ENCODE measurements at regions not wholly inside any gene's neighbourhood (a gene's known extent, or its start where the extent isn't known, plus 50 kb on each side); places are given as distances from the start of the nearest gene placed in this dataset.

- TF ChIP-seq EZH2phosphoT487 (IDR thresholded peaks at IDR 0.05; ENCODE audit: borderline replicate concordance, low read length) (no peak), CTCF (conservative IDR thresholded peaks at IDR 0.05; ENCODE audit: low read depth, low read length) (no peak), EZH2 (IDR thresholded peaks at IDR 0.05; ENCODE audit: low read length, unreplicated experiment) (no peak)
- no peaks in the 10 kb centered on the region for H3K4me1 ChIP-seq (ENCODE audit: insufficient read depth, low read length)
- no TSS peak for BruUV-seq (replicated peaks)
- no peak overlapping the region for H2AFZ ChIP-seq (ENCODE audit: low read length)
- no peaks in the 10 kb centered on the region for H3K79me2 ChIP-seq (ENCODE audit: low read length)
- no peak overlapping the region for H3K9ac ChIP-seq (ENCODE audit: low read length)
- H3K36me3 ChIP-seq (ENCODE audit: low read depth, low read length) = no peaks in the 10 kb centered on the region
- no peak overlapping the region for H3K4me2 ChIP-seq (ENCODE audit: low read length)
- no peaks in the 10 kb centered on the region for H3K9me3 ChIP-seq (ENCODE audit: low read length)
- POLR2A ChIA-PET (ENCODE audit: unreplicated experiment) = no interaction called here
- no peak overlapping the region for H3K4me3 ChIP-seq (ENCODE audit: low read length)
- no peaks in the 10 kb centered on the region for H3K27me3 ChIP-seq (ENCODE audit: low read length)
- CTCF ChIA-PET = no interaction called here
- H3K27ac ChIP-seq (ENCODE audit: low read length) = no peak overlapping the region
- H3K9me2 ChIP-seq (replicated peaks; ENCODE audit: low read length) = no peaks in the 10 kb centered on the region
- no peak for ATAC-seq
- intact Hi-C loops (cut with micrococcal nuclease) = no loop called here
- no peaks in the 10 kb centered on the region for H4K20me1 ChIP-seq (ENCODE audit: low read length)
- no peaks in the 10 kb centered on the region for H3F3A ChIP-seq (ENCODE audit: low read length, unreplicated experiment)
- no peak for DNase-seq
These were observed 234.3 kb upstream of the TRPC4 start for GRCh38 chr13:38103851-38104250.

GRCh38 chr13:38099751-38100150 is 230.2 kb upstream of the TRPC4 start:
- no peak for TF ChIP-seq EZH2 (IDR thresholded peaks at IDR 0.05; ENCODE audit: low read length, unreplicated experiment)
- no peak for TF ChIP-seq EZH2phosphoT487 (IDR thresholded peaks at IDR 0.05; ENCODE audit: borderline replicate concordance, low read length)
- no peak for TF ChIP-seq CTCF (conservative IDR thresholded peaks at IDR 0.05; ENCODE audit: low read depth, low read length)
- ATAC-seq (no peak), DNase-seq (no peak)
- Histone ChIP-seq H3K9me3 (ENCODE audit: low read length) (no peaks in the 10 kb centered on the region), H3K27ac (ENCODE audit: low read length) (no peak overlapping the region), H3K79me2 (ENCODE audit: low read length) (no peaks in the 10 kb centered on the region), H3K9ac (ENCODE audit: low read length) (no peak overlapping the region), H3K4me1 (ENCODE audit: insufficient read depth, low read length) (no peaks in the 10 kb centered on the region), H3F3A (ENCODE audit: low read length, unreplicated experiment) (no peaks in the 10 kb centered on the region), H4K20me1 (ENCODE audit: low read length) (no peaks in the 10 kb centered on the region), H3K9me2 (replicated peaks; ENCODE audit: low read length) (no peaks in the 10 kb centered on the region), H3K36me3 (ENCODE audit: low read depth, low read length) (no peaks in the 10 kb centered on the region), H3K4me3 (ENCODE audit: low read length) (no peak overlapping the region), H2AFZ (ENCODE audit: low read length) (no peak overlapping the region), H3K4me2 (ENCODE audit: low read length) (no peak overlapping the region), H3K27me3 (ENCODE audit: low read length) (no peaks in the 10 kb centered on the region)
- intact Hi-C loops (cut with micrococcal nuclease) = no loop called here
- no TSS peak for BruUV-seq (replicated peaks)
- POLR2A ChIA-PET (ENCODE audit: unreplicated experiment) = interaction anchor here (0.8 kb wide), 1 partner anchor 174 kb away, joined by 8 read pairs; no protein-coding TSS in a partner anchor
- CTCF ChIA-PET = no interaction called here

- Histone ChIP-seq H4K20me1 (ENCODE audit: low read length) (no peaks in the 10 kb centered on the region), H3K9me3 (ENCODE audit: low read length) (no peaks in the 10 kb centered on the region), H3K4me3 (ENCODE audit: low read length) (no peak overlapping the region), H3K4me2 (ENCODE audit: low read length) (no peak overlapping the region), H3K9me2 (replicated peaks; ENCODE audit: low read length) (no peaks in the 10 kb centered on the region), H2AFZ (ENCODE audit: low read length) (no peak overlapping the region), H3K27me3 (ENCODE audit: low read length) (no peaks in the 10 kb centered on the region), H3K9ac (ENCODE audit: low read length) (no peak overlapping the region), H3F3A (ENCODE audit: low read length, unreplicated experiment) (no peaks in the 10 kb centered on the region), H3K27ac (ENCODE audit: low read length) (no peak overlapping the region), H3K36me3 (ENCODE audit: low read depth, low read length) (no peaks in the 10 kb centered on the region), H3K79me2 (ENCODE audit: low read length) (no peaks in the 10 kb centered on the region), H3K4me1 (ENCODE audit: insufficient read depth, low read length) (no peaks in the 10 kb centered on the region)
- BruUV-seq (replicated peaks) = no TSS peak
- DNase-seq (no peak), ATAC-seq (no peak)
- intact Hi-C loops (cut with micrococcal nuclease) = no loop called here
- ChIA-PET POLR2A (ENCODE audit: unreplicated experiment) (interaction anchor here (0.5 kb wide), 1 partner anchor 273 kb away, joined by 4 read pairs; no protein-coding TSS in a partner anchor), CTCF (interaction anchor here (0.6 kb wide), 1 partner anchor 192 kb away, joined by 4 read pairs; no protein-coding TSS in a partner anchor)
- TF ChIP-seq EZH2 (IDR thresholded peaks at IDR 0.05; ENCODE audit: low read length, unreplicated experiment) = no peak
These were observed 223.9 kb upstream of the TRPC4 start for GRCh38 chr13:38093425-38093824.

Data from PC-3 (cell line).